SK-N-SH (cell line): ENCODE measurements at regions not wholly inside any gene's neighbourhood (a gene's known extent, or its start where the extent isn't known, plus 50 kb on each side); places are given as distances from the start of the nearest gene placed in this dataset.

Experiments used
- CTCF ChIA-PET: fragments of 300-600, 350-600 bp; formaldehyde crosslinking; extraction: SDS; loops from one replicate; lab custom pipeline; 2021; lab: Yijun Ruan, JAX
- POLR2A ChIA-PET: fragments of 350-600 bp; sonication (Branson Sonifier 250); formaldehyde crosslinking; extraction: SDS; loops from one replicate; lab custom pipeline; 2020; ENCODE audit warnings: antibody characterized with exemption, inconsistent platforms; lab: Yijun Ruan, JAX
- DNase-seq: peaks from one replicate; pipeline ENCODE4 v3.0.0; 2012
- H2AFZ ChIP-seq: fragments of 200-600 bp; sonication (generic); 2 replicates; pipeline ENCODE4 v1.8.1; 2016; ENCODE audit warnings: antibody characterized with exemption, mild to moderate bottlenecking, low read depth
- H3F3A ChIP-seq: fragments of 200-600 bp; sonication (generic); replicated peaks from 2 replicates; pipeline ENCODE3; 2016; ENCODE audit warnings: antibody characterized with exemption, mild to moderate bottlenecking; ENCODE audit not compliant: insufficient read depth
- H3K27ac ChIP-seq, 2 experiments: fragments of 200-500 bp in 1 of 2; fragments of 200-600 bp in 1 of 2; sonication (Bioruptor generic) in 1 of 2; sonication (generic), shearing (Covaris generic) in 1 of 2; 2 replicates each; pipeline versions ENCODE4 v1.5.1 to v1.6.1; 2014 to 2016; ENCODE audit warnings: low read depth in 2 of 2, inconsistent platforms in 1 of 2, low read length in 1 of 2, mild to moderate bottlenecking in 1 of 2, mixed read lengths in 1 of 2
- H3K27me3 ChIP-seq: fragments of 200-600 bp; sonication (generic), shearing (Covaris generic); 2 replicates; pipeline ENCODE4 v1.6.1; 2016; ENCODE audit warnings: mixed run types; ENCODE audit not compliant: insufficient read depth
- H3K36me3 ChIP-seq, 2 experiments: fragments of 200-500 bp in 1 of 2; fragments of 200-600 bp in 1 of 2; sonication (Bioruptor generic) in 1 of 2; sonication (generic) in 1 of 2; replicated peaks in 1 of 2; 2 replicates each; pipeline versions ENCODE3 to v1.5.1; 2014 to 2016; ENCODE audit warnings: low read length in 1 of 2, mild to moderate bottlenecking in 1 of 2; ENCODE audit not compliant: insufficient read depth in 2 of 2, control insufficient read depth in 1 of 2
- H3K4me1 ChIP-seq, 2 experiments: fragments of 200-500 bp in 1 of 2; fragments of 200-600 bp in 1 of 2; sonication (Bioruptor generic) in 1 of 2; sonication (generic), shearing (Covaris generic) in 1 of 2; 2 replicates each; pipeline versions ENCODE4 v1.5.1 to v1.6.1; 2014 to 2016; ENCODE audit warnings: low read depth in 1 of 2, low read length in 1 of 2, mixed run types in 1 of 2; ENCODE audit not compliant: insufficient read depth in 2 of 2, control insufficient read depth in 1 of 2
- H3K4me2 ChIP-seq: fragments of 200-600 bp; sonication (generic), shearing (Covaris generic); 2 replicates; pipeline ENCODE4 v1.6.1; 2017; ENCODE audit warnings: mixed run types
- H3K4me3 ChIP-seq, 2 experiments: fragments of 200-500 bp in 1 of 2; fragments of 200-600 bp in 1 of 2; sonication (Bioruptor generic) in 1 of 2; sonication (generic), shearing (Covaris generic) in 1 of 2; 2 replicates each; pipeline versions ENCODE4 v1.5.1 to v1.8.1; 2014 to 2016; ENCODE audit warnings: low read depth in 2 of 2, inconsistent platforms in 1 of 2, low read length in 1 of 2, mild to moderate bottlenecking in 1 of 2, mixed read lengths in 1 of 2, moderate library complexity in 1 of 2
- H3K79me2 ChIP-seq: fragments of 200-600 bp; sonication (generic); 2 replicates; pipeline ENCODE4 v1.8.1; 2017; ENCODE audit warnings: mild to moderate bottlenecking; ENCODE audit not compliant: insufficient read depth
- H3K9ac ChIP-seq: fragments of 200-600 bp; sonication (generic); 2 replicates; pipeline ENCODE4 v1.6.1; 2017; ENCODE audit warnings: mixed run types
- H3K9me2 ChIP-seq: fragments of 200-600 bp; sonication (generic); 2 replicates; pipeline ENCODE4 v1.6.1; 2017; ENCODE audit warnings: mixed run types
- H3K9me3 ChIP-seq: fragments of 200-600 bp; sonication (generic); 2 replicates; pipeline ENCODE4 v1.6.1; 2017; ENCODE audit warnings: mixed run types, mild to moderate bottlenecking, moderate library complexity
- H4K20me1 ChIP-seq: fragments of 200-600 bp; sonication (generic); 2 replicates; pipeline ENCODE4 v1.6.1; 2017; ENCODE audit warnings: mild to moderate bottlenecking, mixed run types; ENCODE audit not compliant: insufficient read depth
- CHD2 ChIP-seq: fragments of 150-350 bp; IDR thresholded peaks from 2 replicates; pipeline ENCODE4 v1.6.1; 2018; ENCODE audit warnings: low read length; ENCODE audit not compliant: partially characterized antibody
- EP300 ChIP-seq, 2 experiments: IDR thresholded peaks; 2 replicates each; pipeline versions ENCODE4 v1.4.0 to v1.6.1; 2012; ENCODE audit warnings: borderline replicate concordance in 1 of 2, low read depth in 1 of 2, low read length in 1 of 2
- FOXM1 ChIP-seq: IDR thresholded peaks from 2 replicates; pipeline ENCODE4 v1.4.0; 2012; ENCODE audit warnings: low read depth, mild to moderate bottlenecking
- GABPA ChIP-seq: IDR thresholded peaks from 2 replicates; pipeline ENCODE4 v1.4.0; 2012; ENCODE audit warnings: low read depth, mild to moderate bottlenecking
- GATA2 ChIP-seq: sonication (generic); formaldehyde crosslinking; IDR thresholded peaks from 2 replicates; pipeline ENCODE4 v1.5.0; 2020; ENCODE audit warnings: mild to moderate bottlenecking, missing genetic modification reagents
- IRF3 ChIP-seq: fragments of 150-350 bp; IDR thresholded peaks from 2 replicates; pipeline ENCODE4 v1.6.1; 2016; ENCODE audit warnings: mild to moderate bottlenecking, low read depth, low read length
- JUND ChIP-seq: IDR thresholded peaks from 2 replicates; pipeline ENCODE4 v1.4.0; 2012
- MEF2A ChIP-seq: IDR thresholded peaks from 2 replicates; pipeline ENCODE4 v1.4.0; 2012; ENCODE audit warnings: low read depth, borderline replicate concordance
- NRF1 ChIP-seq: IDR thresholded peaks from 2 replicates; pipeline ENCODE4 v1.6.1; 2012; ENCODE audit warnings: low read depth, mild to moderate bottlenecking, low read length
- PBX3 ChIP-seq: IDR thresholded peaks from 2 replicates; pipeline ENCODE4; 2012
- RAD21 ChIP-seq: IDR thresholded peaks from 2 replicates; pipeline ENCODE4 v1.6.1; 2012; ENCODE audit warnings: mild to moderate bottlenecking, low read length
- RFX5 ChIP-seq: IDR thresholded peaks from 2 replicates; pipeline ENCODE4 v1.6.1; 2012; ENCODE audit warnings: mild to moderate bottlenecking, improper control_type of control experiment, low read length
- RXRA ChIP-seq: IDR thresholded peaks from 2 replicates; pipeline ENCODE4 v1.4.0; 2012; ENCODE audit warnings: low read depth, mild to moderate bottlenecking, borderline replicate concordance
- SIN3A ChIP-seq: IDR thresholded peaks from 2 replicates; pipeline ENCODE4 v1.6.1; 2012; ENCODE audit warnings: low read depth, mild to moderate bottlenecking, low read length, moderate library complexity, borderline replicate concordance
- TCF12 ChIP-seq: IDR thresholded peaks from 2 replicates; pipeline ENCODE4 v1.4.0; 2012
- TEAD4 ChIP-seq: IDR thresholded peaks from 2 replicates; pipeline ENCODE4 v1.4.0; 2012; ENCODE audit warnings: mild to moderate bottlenecking, borderline replicate concordance; ENCODE audit not compliant: insufficient read depth
- ZBTB33 ChIP-seq: IDR thresholded peaks from 2 replicates; pipeline ENCODE4 v1.4.0; 2012; ENCODE audit warnings: low read depth, borderline replicate concordance
- WGBS: methylation state at CpG from one replicate; pipeline ENCODE4 v1.1.6; 2017; ENCODE audit warnings: low lambda C conversion rate; 5-methylcytosine and 5-hydroxymethylcytosine counted together

- Histone ChIP-seq H3K4me1 (peaks cover 0 to 56% of the 10 kb centered on the region in 2 experiments; a peak in 1 of 4 replicates), H3F3A (no peaks in the 10 kb centered on the region), H3K27ac (no peak overlapping the region; a peak in 1 of 4 replicates), H2AFZ (no peak overlapping the region), H3K36me3 (no peaks in the 10 kb centered on the region), H3K9me2 (no peaks in the 10 kb centered on the region), H3K4me2 (no peak overlapping the region), H3K79me2 (no peaks in the 10 kb centered on the region), H3K9me3 (no peaks in the 10 kb centered on the region), H3K4me3 (no peak overlapping the region), H3K9ac (no peak overlapping the region), H3K27me3 (0 out of 2 replicates have a peak, but pooled peaks cover 15% of the 10 kb centered on the region), H4K20me1 (no peaks in the 10 kb centered on the region)
- ChIA-PET CTCF (interaction anchor here (0.6 to 3.3 kb wide), 3 partner anchors 81 to 280 kb away, joined by 3 to 15 read pairs (median 6); no protein-coding TSS in a partner anchor), POLR2A (no interaction called here)
- TF ChIP-seq EP300 (IDR thresholded peaks at IDR 0.05; ENCODE audit: borderline replicate concordance in 1 of 2, low read depth in 1 of 2, low read length in 1 of 2): no peak
- DNase-seq: no peak
- WGBS: 13% methylated on average over 4 of the region's 17 CpGs
These were observed 802.8 kb downstream of the BRD1 start for GRCh38 chr22:49024775-49025440.

DNA sequence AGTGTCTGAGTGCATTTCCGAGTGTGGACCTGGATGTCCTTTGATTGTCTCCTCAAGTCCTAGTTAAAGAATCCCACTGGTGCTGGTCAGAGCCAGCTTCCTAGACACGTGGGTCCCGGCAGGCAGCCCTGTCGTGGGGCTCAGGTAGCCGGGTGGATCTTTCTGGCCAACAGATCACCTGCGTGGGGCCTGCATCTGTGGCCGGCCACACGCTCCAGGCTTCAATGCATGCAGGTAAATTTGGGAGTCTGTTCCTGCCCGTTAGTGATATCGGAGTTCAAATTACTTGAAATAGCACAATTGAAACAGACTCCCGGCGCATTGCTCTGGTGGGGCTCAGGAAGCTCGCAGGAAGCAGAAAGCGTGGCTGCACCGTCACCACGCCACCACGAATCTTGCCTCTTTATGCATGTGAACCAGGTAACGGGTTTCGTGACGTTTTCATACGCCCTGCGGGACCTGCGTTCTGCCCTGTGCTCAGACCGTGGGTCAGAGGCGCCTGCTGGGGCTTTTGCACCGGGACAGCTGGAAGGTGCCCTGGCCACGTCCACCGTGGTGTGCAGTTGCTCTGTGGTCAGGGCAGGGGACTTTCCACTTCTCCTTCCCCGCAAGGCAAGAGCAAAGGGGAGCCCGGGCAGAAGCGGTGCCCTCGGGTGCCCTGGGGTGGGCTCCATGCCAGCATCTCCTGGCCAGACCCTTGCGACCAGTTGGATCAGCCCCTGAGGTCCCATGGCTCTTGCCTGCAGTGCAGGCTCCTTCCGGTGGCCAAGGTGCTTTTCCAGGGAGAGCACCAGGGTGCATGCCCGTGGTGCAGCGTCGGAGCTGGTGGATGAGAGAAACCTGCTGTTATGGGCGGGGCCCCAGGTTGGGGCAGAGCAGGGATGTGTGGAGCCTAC is 803.5 kb downstream of the BRD1 start:
- Histone ChIP-seq H3K27me3 (0 out of 2 replicates have a peak, but pooled peaks cover 15% of the 10 kb centered on the region), H3K4me2 (no peak overlapping the region), H3K9me3 (no peaks in the 10 kb centered on the region), H4K20me1 (no peaks in the 10 kb centered on the region), H3K9ac (no peak overlapping the region), H3K4me3 (no peak overlapping the region), H3K36me3 (no peaks in the 10 kb centered on the region), H3K79me2 (no peaks in the 10 kb centered on the region), H3K27ac (no peak overlapping the region; a peak in 1 of 4 replicates), H3K4me1 (peaks cover 0 to 56% of the 10 kb centered on the region in 2 experiments; a peak in 1 of 4 replicates), H2AFZ (no peak overlapping the region), H3F3A (no peaks in the 10 kb centered on the region), H3K9me2 (no peaks in the 10 kb centered on the region)
- TF ChIP-seq IRF3 (no peak), RFX5 (no peak), GATA2 (no peak), SIN3A (no peak), JUND (no peak), PBX3 (no peak), FOXM1 (no peak), TEAD4 (no peak), ZBTB33 (no peak), MEF2A (no peak), GABPA (no peak), NRF1 (no peak), CHD2 (no peak), TCF12 (no peak), RXRA (no peak), RAD21 (no peak)
- no peak for DNase-seq
- 42% methylated on average over 20 of the region's 38 CpGs for WGBS
- POLR2A ChIA-PET: no interaction called here
- CTCF ChIA-PET: interaction anchor here (0.8 to 2.2 kb wide), 4 partner anchors 10 to 281 kb away, joined by 3 to 6 read pairs (median 4); no protein-coding TSS in a partner anchor
